Loucy (cell line): ENCODE measurements at regions not wholly inside any gene's neighbourhood (a gene's known extent, or its start where the extent isn't known, plus 50 kb on each side); places are given as distances from the start of the nearest gene placed in this dataset.

Experiments used
- EZH2phosphoT487 ChIP-seq: fragments of 200-600 bp; IDR thresholded peaks from 2 replicates; pipeline ENCODE4 v1.6.1; 2018; ENCODE audit warnings: antibody characterized with exemption, mild to moderate bottlenecking, moderate library complexity, borderline replicate concordance
- TF ChIP-seq, protein P1 (sequence below): fragments of 200-600 bp; sonication (generic); conservative IDR thresholded peaks from 2 replicates; pipeline ENCODE4 v1.5.1; 2014; ENCODE audit warnings: mild to moderate bottlenecking, antibody characterized with exemption, low read length

DNA sequence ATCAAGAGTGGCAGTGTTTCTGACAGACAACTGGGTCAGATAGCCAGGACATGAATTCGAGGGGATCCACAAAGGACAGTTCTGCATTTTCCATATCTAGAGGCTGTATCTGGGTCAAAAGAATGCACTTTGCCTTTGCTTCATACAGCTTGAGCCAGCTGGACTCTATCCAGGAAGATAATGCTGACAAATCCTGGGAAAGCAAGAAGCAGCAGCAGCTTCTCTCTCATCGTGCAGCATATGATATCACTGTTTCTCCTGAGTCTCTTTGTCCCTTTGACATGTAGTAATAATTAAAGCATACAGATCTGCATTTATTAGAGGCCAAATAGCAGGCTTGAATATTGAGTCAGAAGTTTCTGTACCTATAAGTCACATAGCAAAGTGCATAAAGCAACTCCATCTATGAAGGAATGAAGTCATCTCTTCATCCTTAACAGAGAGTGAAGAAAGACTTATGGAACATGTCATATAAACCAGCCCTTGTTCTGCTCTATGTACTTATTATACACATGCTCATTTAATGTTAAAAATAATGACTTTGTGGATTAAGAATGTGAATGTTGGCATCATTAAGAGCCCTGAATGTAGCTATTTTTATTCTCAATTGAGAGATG lies 236.8 kb upstream of the GBE1 start:
- TF ChIP-seq, protein P1, sequence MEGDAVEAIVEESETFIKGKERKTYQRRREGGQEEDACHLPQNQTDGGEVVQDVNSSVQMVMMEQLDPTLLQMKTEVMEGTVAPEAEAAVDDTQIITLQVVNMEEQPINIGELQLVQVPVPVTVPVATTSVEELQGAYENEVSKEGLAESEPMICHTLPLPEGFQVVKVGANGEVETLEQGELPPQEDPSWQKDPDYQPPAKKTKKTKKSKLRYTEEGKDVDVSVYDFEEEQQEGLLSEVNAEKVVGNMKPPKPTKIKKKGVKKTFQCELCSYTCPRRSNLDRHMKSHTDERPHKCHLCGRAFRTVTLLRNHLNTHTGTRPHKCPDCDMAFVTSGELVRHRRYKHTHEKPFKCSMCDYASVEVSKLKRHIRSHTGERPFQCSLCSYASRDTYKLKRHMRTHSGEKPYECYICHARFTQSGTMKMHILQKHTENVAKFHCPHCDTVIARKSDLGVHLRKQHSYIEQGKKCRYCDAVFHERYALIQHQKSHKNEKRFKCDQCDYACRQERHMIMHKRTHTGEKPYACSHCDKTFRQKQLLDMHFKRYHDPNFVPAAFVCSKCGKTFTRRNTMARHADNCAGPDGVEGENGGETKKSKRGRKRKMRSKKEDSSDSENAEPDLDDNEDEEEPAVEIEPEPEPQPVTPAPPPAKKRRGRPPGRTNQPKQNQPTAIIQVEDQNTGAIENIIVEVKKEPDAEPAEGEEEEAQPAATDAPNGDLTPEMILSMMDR, result no peak
- no peak for TF ChIP-seq EZH2phosphoT487
